ENCODE measurements at regions not wholly inside any gene's neighbourhood (a gene's known extent, or its start where the extent isn't known, plus 50 kb on each side); places are given as distances from the start of the nearest gene placed in this dataset.

GRCh38 chr19:30862876-30863275, 486.4 kb downstream of the TSHZ3 start:
- H3K27ac ChIP-seq (ENCODE audit: low read depth) = no peak overlapping the region
- no peak overlapping the region for H2AFZ ChIP-seq
- no peak for TF ChIP-seq EZH2phosphoT487 (IDR thresholded peaks at IDR 0.05; ENCODE audit: unreplicated experiment)
- no peak for TF ChIP-seq EZH2 (IDR thresholded peaks at IDR 0.05; ENCODE audit: low read depth, unreplicated experiment)
- no peak for TF ChIP-seq REST (IDR thresholded peaks at IDR 0.05; ENCODE audit: unreplicated experiment)
- TF ChIP-seq ZNF331 (CRISPR knock-in tag; IDR thresholded peaks at IDR 0.05; ENCODE audit: low read depth) = no peak
- TF ChIP-seq NANOG (IDR thresholded peaks at IDR 0.05; ENCODE audit: borderline replicate concordance) = no peak
- TF ChIP-seq POLR2AphosphoS5 (IDR thresholded peaks at IDR 0.05; ENCODE audit: low read depth) = no peak
- no peak for TF ChIP-seq JUNB (IDR thresholded peaks at IDR 0.05; ENCODE audit: unreplicated experiment)
- TF ChIP-seq ZNF462 (CRISPR knock-in tag; IDR thresholded peaks at IDR 0.05) = no peak
- no peak for TF ChIP-seq ZNF114 (CRISPR knock-in tag; IDR thresholded peaks at IDR 0.05)
- no peak for TF ChIP-seq CTCF (conservative IDR thresholded peaks at IDR 0.05; ENCODE audit: low read depth in 2 of 2)
- no peak for TF ChIP-seq STAT1 (IDR thresholded peaks at IDR 0.05; ENCODE audit: unreplicated experiment)
- TF ChIP-seq ETS1 (IDR thresholded peaks at IDR 0.05) = no peak
- TF ChIP-seq CREB1 (CRISPR knock-in tag; IDR thresholded peaks at IDR 0.05; ENCODE audit: low read depth) = no peak
- no peaks in the 10 kb centered on the region for H3K4me1 ChIP-seq (ENCODE audit: insufficient read depth)
- no peak overlapping the region for H3K4me2 ChIP-seq
- Mint-ChIP-seq H3K4me1 (no peaks in the 10 kb centered on the region), H3K27me3 (ENCODE audit: insufficient read depth, low read depth, poor library complexity) (peaks cover 2% of the 10 kb centered on the region), H3K9me3 (peaks cover 8% of the 10 kb centered on the region; the same call in 2 of the 3 replicates), H3K36me3 (ENCODE audit: low read depth) (no peaks in the 10 kb centered on the region; the same call in 2 of the 3 replicates), H3K4me3 (no peak overlapping the region), H3K27ac (no peak overlapping the region)
- no peaks in the 10 kb centered on the region for H3K9me2 ChIP-seq (ENCODE audit: insufficient read depth)
- H3K79me2 ChIP-seq (replicated peaks; ENCODE audit: insufficient read depth) = no peaks in the 10 kb centered on the region
- no peak overlapping the region for H3K4me3 ChIP-seq
- H3F3A ChIP-seq (replicated peaks; ENCODE audit: low read depth) = no peaks in the 10 kb centered on the region
- no peaks in the 10 kb centered on the region for H3K27me3 ChIP-seq (ENCODE audit: insufficient read depth)
- no peaks in the 10 kb centered on the region for H4K20me1 ChIP-seq (replicated peaks; ENCODE audit: insufficient read depth)
- ATAC-seq = no peak
- DNase-seq (ENCODE audit: low spot score) = no peak
- no peaks in the 10 kb centered on the region for H3K36me3 ChIP-seq (ENCODE audit: insufficient read depth)
